ENCODE measurements at regions not wholly inside any gene's neighbourhood (a gene's known extent, or its start where the extent isn't known, plus 50 kb on each side); places are given as distances from the start of the nearest gene placed in this dataset.

DNA sequence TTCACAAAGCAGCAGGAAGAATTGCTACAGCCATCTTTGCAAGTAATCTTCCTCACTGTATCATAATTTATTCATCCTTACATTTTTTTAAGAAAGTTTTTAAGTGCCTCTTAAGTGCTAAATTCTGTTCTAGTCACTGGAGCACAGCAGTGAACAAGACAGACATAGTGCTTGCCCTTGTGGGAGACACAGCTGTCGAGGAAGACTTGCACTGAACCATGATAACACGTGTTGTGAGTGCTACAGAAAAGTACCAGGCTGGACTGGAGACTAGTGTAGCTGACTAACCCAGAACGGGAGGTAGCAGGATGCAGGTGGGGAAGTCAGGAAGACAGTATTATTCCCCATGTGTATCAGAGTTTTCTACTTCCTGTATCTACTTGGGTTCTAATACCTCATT is 300.6 kb downstream of the TBL1XR1 start:
- TF ChIP-seq CTCF (IDR thresholded peaks at IDR 0.05; ENCODE audit: borderline replicate concordance, extremely low read depth, low read length, poor library complexity, severe bottlenecking) (no peak), EZH2 (IDR thresholded peaks at IDR 0.05; ENCODE audit: borderline replicate concordance, low read depth, low read length, severe bottlenecking) (no peak)
